Dedifferentiated amniotic fluid mesenchymal stem cell (primary cell): ENCODE measurements at regions not wholly inside any gene's neighbourhood (a gene's known extent, or its start where the extent isn't known, plus 50 kb on each side); places are given as distances from the start of the nearest gene placed in this dataset.

Experiments used
- DNase-seq: peaks from one replicate; pipeline ENCODE4 v3.0.0-alpha.2; 2016; ENCODE audit errors: extremely low spot score

GRCh38 chr12:53803194-53803593 lies 51.4 kb upstream of the CISTR start:
- no peak for DNase-seq

- no peak for DNase-seq
Measured at GRCh38 chr12:53803703-53804102, 51.9 kb upstream of the CISTR start.

- no peak for DNase-seq
Measured at GRCh38 chr12:53804429-53804828, 52.6 kb upstream of the CISTR start.

GRCh38 chr12:53805067-53805466 lies 53.3 kb upstream of the CISTR start:
- no peak for DNase-seq

- DNase-seq: no peak
Measured at GRCh38 chr12:53805791-53806190, 54.0 kb upstream of the CISTR start.

GRCh38 chr12:53806721-53807120 lies 54.9 kb upstream of the CISTR start:
- no peak for DNase-seq

GRCh38 chr12:53807322-53807860 lies 55.6 kb upstream of the CISTR start:
- DNase-seq: no peak

GRCh38 chr12:53808023-53808705 lies 56.4 kb upstream of the CISTR start:
- no peak for DNase-seq

- DNase-seq: no peak
Measured at GRCh38 chr12:53809005-53809404, 57.2 kb upstream of the CISTR start.

GRCh38 chr12:53810950-53811349 lies 59.2 kb upstream of the CISTR start:
- DNase-seq: no peak

- DNase-seq: no peak
Measured at GRCh38 chr12:53811606-53812005, 59.8 kb upstream of the CISTR start.

GRCh38 chr12:53816360-53817020 lies 64.7 kb upstream of the CISTR start:
- no peak for DNase-seq

GRCh38 chr12:53817021-53817389 lies 65.2 kb upstream of the CISTR start:
- DNase-seq: no peak

GRCh38 chr12:53820514-53821306 lies 68.9 kb upstream of the CISTR start:
- DNase-seq: no peak

- no peak for DNase-seq
Measured at GRCh38 chr12:53824001-53824712, 72.4 kb upstream of the CISTR start.

- DNase-seq: no peak
Measured at GRCh38 chr12:53825246-53826081, 73.7 kb upstream of the CISTR start.

- no peak for DNase-seq
Measured at GRCh38 chr12:53827306-53827705, 75.5 kb upstream of the CISTR start.

- no peak for DNase-seq
Measured at GRCh38 chr12:53828598-53828997, 76.8 kb upstream of the CISTR start.

GRCh38 chr12:53829130-53829819 lies 77.5 kb upstream of the CISTR start:
- DNase-seq: no peak

GRCh38 chr12:53830631-53831030 lies 78.9 kb upstream of the CISTR start:
- DNase-seq: no peak
